DND-41 (cell line): ENCODE measurements at regions not wholly inside any gene's neighbourhood (a gene's known extent, or its start where the extent isn't known, plus 50 kb on each side); places are given as distances from the start of the nearest gene placed in this dataset.

Source experiments
- ATAC-seq: fragments of 200-7000 bp; cut with Tn5 transposase; 3 replicates; pipeline ENCODE4 v1.9.1; 2021; ENCODE audit warnings: low read depth; ENCODE audit not compliant: insufficient read depth
- DNase-seq: peaks from one replicate; pipeline ENCODE4 v3.0.0-alpha.2; 2020
- H2AFZ ChIP-seq: 2 replicates; pipeline ENCODE4 v1.6.0; 2012; ENCODE audit warnings: low read depth, low read length
- H3K27ac ChIP-seq: 2 replicates; pipeline ENCODE4 v1.5.1; 2012; ENCODE audit warnings: low read length, inconsistent platforms
- H3K27me3 ChIP-seq: fragments of 200-600 bp; sonication (generic); 2 replicates; pipeline ENCODE4 v1.6.0; 2012; ENCODE audit warnings: low read length, mild to moderate bottlenecking, inconsistent platforms; ENCODE audit not compliant: insufficient read depth, poor library complexity
- H3K36me3 ChIP-seq: 2 replicates; pipeline ENCODE4 v1.5.1; 2012; ENCODE audit warnings: low read length, inconsistent platforms; ENCODE audit not compliant: insufficient read depth
- H3K4me1 ChIP-seq: 2 replicates; pipeline ENCODE4 v1.5.1; 2012; ENCODE audit warnings: mild to moderate bottlenecking, low read length; ENCODE audit not compliant: insufficient read depth
- H3K4me2 ChIP-seq: 2 replicates; pipeline ENCODE4 v1.6.0; 2012; ENCODE audit warnings: mild to moderate bottlenecking, moderate library complexity, low read length, inconsistent platforms; ENCODE audit not compliant: insufficient read depth
- H3K4me3 ChIP-seq, 2 experiments: fragments of 200-600 bp in 1 of 2; shearing (Covaris generic) in 1 of 2; 2 replicates each; pipeline ENCODE4 v1.5.1; 2012 to 2016; ENCODE audit warnings: inconsistent platforms in 2 of 2, low read length in 2 of 2, mild to moderate bottlenecking in 2 of 2, low read depth in 1 of 2, moderate library complexity in 1 of 2
- H3K79me2 ChIP-seq: 2 replicates; pipeline ENCODE4 v1.6.0; 2012; ENCODE audit warnings: low read length, inconsistent platforms; ENCODE audit not compliant: insufficient read depth
- H3K9ac ChIP-seq: 2 replicates; pipeline ENCODE4 v1.6.0; 2012; ENCODE audit warnings: low read depth, mild to moderate bottlenecking, inconsistent platforms, low read length, moderate library complexity
- H3K9me3 ChIP-seq: 2 replicates; pipeline ENCODE4 v1.5.1; 2012; ENCODE audit warnings: low read length, moderate library complexity, mild to moderate bottlenecking, inconsistent platforms; ENCODE audit not compliant: insufficient read depth, severe bottlenecking
- H4K20me1 ChIP-seq: 2 replicates; pipeline ENCODE4 v1.6.0; 2012; ENCODE audit warnings: low read length; ENCODE audit not compliant: insufficient read depth
- EZH2 ChIP-seq: IDR thresholded peaks from 3 replicates; pipeline ENCODE4 v1.6.1; 2012; ENCODE audit warnings: borderline replicate concordance, low read depth, mild to moderate bottlenecking, moderate library complexity, low read length, inconsistent platforms; ENCODE audit not compliant: severe bottlenecking
- TF ChIP-seq, protein P1 (sequence below): IDR thresholded peaks from 2 replicates; pipeline ENCODE4 v1.5.1; 2012; ENCODE audit warnings: borderline replicate concordance, low read length, moderate library complexity, mild to moderate bottlenecking; ENCODE audit not compliant: poor library complexity, severe bottlenecking; ENCODE audit errors: extremely low read depth

- no peaks in the 10 kb centered on the region for H3K79me2 ChIP-seq
- H4K20me1 ChIP-seq: no peaks in the 10 kb centered on the region
- TF ChIP-seq EZH2: no peak
- H3K4me2 ChIP-seq: no peak overlapping the region
- no peaks in the 10 kb centered on the region for H3K9me3 ChIP-seq
- no peaks in the 10 kb centered on the region for H3K4me1 ChIP-seq
- H3K9ac ChIP-seq: no peak overlapping the region
- ATAC-seq (no peak), DNase-seq (no peak)
- H2AFZ ChIP-seq: no peak overlapping the region
- H3K27me3 ChIP-seq: no peaks in the 10 kb centered on the region
- H3K27ac ChIP-seq: no peak overlapping the region
- H3K4me3 ChIP-seq: no peak overlapping the region
- no peaks in the 10 kb centered on the region for H3K36me3 ChIP-seq
These were observed 131.1 kb upstream of the MPDZ start for GRCh38 chr9:13410566-13411031.

DNA sequence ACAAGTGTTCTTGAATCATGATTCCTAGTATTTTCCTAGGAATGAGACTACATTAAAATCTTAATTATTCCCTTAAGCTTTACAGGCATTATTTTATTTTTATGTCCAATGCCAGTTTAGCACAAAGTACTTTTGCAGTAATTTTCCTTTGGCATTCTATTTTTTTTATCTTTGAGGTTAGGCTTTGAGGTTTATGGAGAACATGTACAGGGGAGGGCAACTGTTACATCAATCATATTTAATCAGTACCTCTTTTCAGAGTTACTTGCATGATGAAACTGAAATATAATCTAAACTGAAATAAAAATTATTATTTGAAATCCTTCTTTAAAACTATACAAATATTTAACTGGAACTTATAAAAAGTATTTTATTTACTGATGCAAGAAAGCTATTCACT is 118.2 kb upstream of the MPDZ start:
- Histone ChIP-seq H3K36me3 (no peaks in the 10 kb centered on the region), H3K9me3 (no peaks in the 10 kb centered on the region), H4K20me1 (no peaks in the 10 kb centered on the region), H3K79me2 (no peaks in the 10 kb centered on the region), H3K4me1 (no peaks in the 10 kb centered on the region), H3K27me3 (no peaks in the 10 kb centered on the region), H3K4me2 (no peak overlapping the region), H3K4me3 (no peak overlapping the region), H3K9ac (no peak overlapping the region), H3K27ac (no peak overlapping the region), H2AFZ (no peak overlapping the region)
- TF ChIP-seq, protein P1, sequence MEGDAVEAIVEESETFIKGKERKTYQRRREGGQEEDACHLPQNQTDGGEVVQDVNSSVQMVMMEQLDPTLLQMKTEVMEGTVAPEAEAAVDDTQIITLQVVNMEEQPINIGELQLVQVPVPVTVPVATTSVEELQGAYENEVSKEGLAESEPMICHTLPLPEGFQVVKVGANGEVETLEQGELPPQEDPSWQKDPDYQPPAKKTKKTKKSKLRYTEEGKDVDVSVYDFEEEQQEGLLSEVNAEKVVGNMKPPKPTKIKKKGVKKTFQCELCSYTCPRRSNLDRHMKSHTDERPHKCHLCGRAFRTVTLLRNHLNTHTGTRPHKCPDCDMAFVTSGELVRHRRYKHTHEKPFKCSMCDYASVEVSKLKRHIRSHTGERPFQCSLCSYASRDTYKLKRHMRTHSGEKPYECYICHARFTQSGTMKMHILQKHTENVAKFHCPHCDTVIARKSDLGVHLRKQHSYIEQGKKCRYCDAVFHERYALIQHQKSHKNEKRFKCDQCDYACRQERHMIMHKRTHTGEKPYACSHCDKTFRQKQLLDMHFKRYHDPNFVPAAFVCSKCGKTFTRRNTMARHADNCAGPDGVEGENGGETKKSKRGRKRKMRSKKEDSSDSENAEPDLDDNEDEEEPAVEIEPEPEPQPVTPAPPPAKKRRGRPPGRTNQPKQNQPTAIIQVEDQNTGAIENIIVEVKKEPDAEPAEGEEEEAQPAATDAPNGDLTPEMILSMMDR: no peak
- no peak for TF ChIP-seq EZH2
- ATAC-seq: no peak
- no peak for DNase-seq

DNA sequence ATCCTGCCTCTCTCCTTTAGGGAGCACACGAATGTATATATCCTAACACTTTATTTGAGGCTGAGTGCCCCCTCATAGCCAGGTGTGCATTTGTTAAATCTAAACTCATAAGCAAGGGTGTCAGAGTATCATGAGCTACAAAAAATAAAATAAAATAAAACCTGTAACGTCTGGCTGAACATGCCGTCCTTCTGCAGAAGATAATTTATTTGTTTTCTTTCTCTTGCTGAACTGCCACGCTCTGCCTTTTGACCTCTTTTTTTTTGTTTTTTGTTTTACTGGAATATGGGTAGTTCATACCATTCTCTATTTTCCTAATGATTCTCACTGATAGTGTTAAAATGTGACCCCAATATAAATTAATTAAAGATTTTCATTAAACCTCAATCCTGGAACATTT is 117.7 kb upstream of the MPDZ start:
- no peak overlapping the region for H2AFZ ChIP-seq
- no peaks in the 10 kb centered on the region for H3K9me3 ChIP-seq
- H3K9ac ChIP-seq: no peak overlapping the region
- H3K4me1 ChIP-seq: no peaks in the 10 kb centered on the region
- DNase-seq (no peak), ATAC-seq (no peak)
- no peak for TF ChIP-seq EZH2
- TF ChIP-seq, protein P1: no peak
- no peaks in the 10 kb centered on the region for H3K79me2 ChIP-seq
- no peak overlapping the region for H3K4me3 ChIP-seq
- H4K20me1 ChIP-seq: no peaks in the 10 kb centered on the region
- no peaks in the 10 kb centered on the region for H3K36me3 ChIP-seq
- no peak overlapping the region for H3K27ac ChIP-seq
- H3K4me2 ChIP-seq: no peak overlapping the region
- no peaks in the 10 kb centered on the region for H3K27me3 ChIP-seq

DNA sequence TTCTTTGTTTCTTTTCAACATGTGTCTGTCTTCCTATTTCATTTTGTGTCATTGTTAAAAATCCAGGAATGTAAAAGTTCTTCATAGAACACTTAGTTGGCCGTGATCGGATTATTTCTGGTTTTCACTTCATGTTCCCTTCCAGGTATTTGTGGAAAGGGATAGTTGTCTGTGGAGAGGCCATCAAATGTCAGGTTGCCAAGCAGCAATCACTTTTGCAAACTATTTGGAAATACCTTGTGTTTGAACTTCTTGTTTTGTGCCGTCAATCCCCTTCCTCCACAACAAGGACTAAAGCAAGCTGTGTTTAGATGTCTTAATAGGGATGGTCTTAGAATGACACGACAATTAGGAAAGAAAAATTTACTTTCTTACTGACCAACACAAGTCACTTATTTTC is 116.9 kb upstream of the MPDZ start:
- no peak overlapping the region for H3K9ac ChIP-seq
- no peaks in the 10 kb centered on the region for H3K4me1 ChIP-seq
- H2AFZ ChIP-seq: no peak overlapping the region
- ATAC-seq: no peak
- no peaks in the 10 kb centered on the region for H3K27me3 ChIP-seq
- no peak for DNase-seq
- TF ChIP-seq EZH2: no peak
- TF ChIP-seq, protein P1: no peak
- no peak overlapping the region for H3K4me3 ChIP-seq
- H4K20me1 ChIP-seq: no peaks in the 10 kb centered on the region
- no peak overlapping the region for H3K4me2 ChIP-seq
- no peaks in the 10 kb centered on the region for H3K9me3 ChIP-seq
- no peaks in the 10 kb centered on the region for H3K79me2 ChIP-seq
- H3K36me3 ChIP-seq: no peaks in the 10 kb centered on the region
- no peak overlapping the region for H3K27ac ChIP-seq
